ENCODE measurements at regions not wholly inside any gene's neighbourhood (a gene's known extent, or its start where the extent isn't known, plus 50 kb on each side); places are given as distances from the start of the nearest gene placed in this dataset.

DNA sequence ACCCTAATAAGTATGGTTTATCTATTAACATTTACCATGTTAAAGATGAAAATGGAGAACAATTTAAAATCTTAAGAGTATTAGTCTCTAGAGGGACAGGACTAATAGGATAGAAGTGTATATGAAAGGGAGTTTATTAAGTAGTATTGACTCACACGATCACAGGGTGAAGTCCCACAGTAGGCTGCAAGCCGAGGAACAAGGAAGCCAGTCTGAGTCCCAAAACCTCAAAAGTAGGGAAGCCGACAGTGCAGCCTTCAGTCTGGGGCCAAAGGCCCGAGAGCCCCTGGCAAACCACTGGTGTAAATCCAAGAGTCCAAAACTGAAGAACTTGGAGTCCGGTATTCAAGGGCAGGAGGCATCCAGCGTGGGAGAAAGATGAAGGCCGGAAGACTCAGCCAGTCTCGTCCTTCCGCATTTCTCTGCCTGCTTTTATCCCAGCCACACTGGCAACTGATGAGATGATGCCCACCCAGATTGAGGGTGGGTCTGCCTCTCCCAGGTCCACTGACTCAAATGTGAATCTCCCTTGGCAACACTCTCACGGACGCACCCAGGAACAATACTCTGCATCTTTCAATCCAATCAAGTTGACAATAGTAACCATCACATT is 140.8 kb upstream of the FAM20C start:
- no peak for TF ChIP-seq POLR2A (IDR thresholded peaks at IDR 0.05; ENCODE audit: extremely low read depth, insufficient read length)
- no peak for TF ChIP-seq MYC (IDR thresholded peaks at IDR 0.05; ENCODE audit: low read depth, low read length)
- TF ChIP-seq, protein P1, sequence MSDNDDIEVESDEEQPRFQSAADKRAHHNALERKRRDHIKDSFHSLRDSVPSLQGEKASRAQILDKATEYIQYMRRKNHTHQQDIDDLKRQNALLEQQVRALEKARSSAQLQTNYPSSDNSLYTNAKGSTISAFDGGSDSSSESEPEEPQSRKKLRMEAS (IDR thresholded peaks at IDR 0.05; ENCODE audit: low read depth, low read length), result no peak
- TF ChIP-seq, protein P2, sequence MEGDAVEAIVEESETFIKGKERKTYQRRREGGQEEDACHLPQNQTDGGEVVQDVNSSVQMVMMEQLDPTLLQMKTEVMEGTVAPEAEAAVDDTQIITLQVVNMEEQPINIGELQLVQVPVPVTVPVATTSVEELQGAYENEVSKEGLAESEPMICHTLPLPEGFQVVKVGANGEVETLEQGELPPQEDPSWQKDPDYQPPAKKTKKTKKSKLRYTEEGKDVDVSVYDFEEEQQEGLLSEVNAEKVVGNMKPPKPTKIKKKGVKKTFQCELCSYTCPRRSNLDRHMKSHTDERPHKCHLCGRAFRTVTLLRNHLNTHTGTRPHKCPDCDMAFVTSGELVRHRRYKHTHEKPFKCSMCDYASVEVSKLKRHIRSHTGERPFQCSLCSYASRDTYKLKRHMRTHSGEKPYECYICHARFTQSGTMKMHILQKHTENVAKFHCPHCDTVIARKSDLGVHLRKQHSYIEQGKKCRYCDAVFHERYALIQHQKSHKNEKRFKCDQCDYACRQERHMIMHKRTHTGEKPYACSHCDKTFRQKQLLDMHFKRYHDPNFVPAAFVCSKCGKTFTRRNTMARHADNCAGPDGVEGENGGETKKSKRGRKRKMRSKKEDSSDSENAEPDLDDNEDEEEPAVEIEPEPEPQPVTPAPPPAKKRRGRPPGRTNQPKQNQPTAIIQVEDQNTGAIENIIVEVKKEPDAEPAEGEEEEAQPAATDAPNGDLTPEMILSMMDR (IDR thresholded peaks at IDR 0.05; ENCODE audit: low read depth, low read length), result no peak
- no peak for DNase-seq (ENCODE audit: low read depth)
- H3K4me3 ChIP-seq (ENCODE audit: low read depth, low read length), result no peak overlapping the region

DNA sequence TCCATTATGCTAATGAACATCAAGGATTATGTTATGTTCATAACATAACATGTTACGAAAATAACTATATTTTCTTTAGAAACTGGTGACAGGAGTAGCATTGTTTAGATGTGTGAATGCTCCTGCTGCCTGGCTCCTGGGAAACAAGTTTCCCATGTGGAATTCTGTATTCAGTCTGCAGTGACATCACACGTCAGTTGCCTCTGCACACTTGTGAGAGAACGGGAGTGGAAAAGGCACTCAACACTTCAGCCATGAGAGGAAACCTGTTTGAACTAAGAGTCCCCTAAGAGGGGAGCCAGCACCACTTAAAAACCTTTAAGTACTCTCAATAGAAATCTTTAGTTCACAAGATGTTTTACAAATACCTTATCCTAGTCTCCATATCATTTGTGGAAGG is 140.3 kb upstream of the FAM20C start:
- DNase-seq (ENCODE audit: low read depth), result no peak
- TF ChIP-seq MYC (IDR thresholded peaks at IDR 0.05; ENCODE audit: low read depth, low read length) (no peak), POLR2A (IDR thresholded peaks at IDR 0.05; ENCODE audit: extremely low read depth, insufficient read length) (no peak)
- TF ChIP-seq, protein P1 (IDR thresholded peaks at IDR 0.05; ENCODE audit: low read depth, low read length), result no peak
- TF ChIP-seq, protein P2 (IDR thresholded peaks at IDR 0.05; ENCODE audit: low read depth, low read length), result no peak
- no peak overlapping the region for H3K4me3 ChIP-seq (ENCODE audit: low read depth, low read length)

DNA sequence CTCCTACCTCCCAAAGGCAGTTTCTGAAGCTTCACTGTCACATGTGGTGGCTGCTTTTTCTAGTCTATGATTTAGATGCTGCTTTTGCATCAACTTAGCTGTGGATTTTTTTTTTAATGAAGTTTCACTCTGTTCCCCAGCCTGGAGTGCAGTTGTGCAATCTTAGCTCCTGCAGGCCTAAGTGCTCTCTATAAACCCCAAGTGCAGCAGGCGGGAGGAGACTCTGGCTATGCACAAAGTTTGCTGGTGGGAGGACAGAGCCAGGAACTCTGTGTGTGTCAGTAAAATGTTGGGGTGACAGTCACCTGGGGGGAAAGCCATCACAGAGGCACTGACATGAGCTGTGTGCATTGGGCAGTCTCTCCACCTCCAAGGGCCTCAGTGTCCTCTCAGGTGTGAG is 138.8 kb upstream of the FAM20C start:
- TF ChIP-seq, protein P2 (IDR thresholded peaks at IDR 0.05; ENCODE audit: low read depth, low read length), result no peak
- no peak for TF ChIP-seq POLR2A (IDR thresholded peaks at IDR 0.05; ENCODE audit: extremely low read depth, insufficient read length)
- no peak for TF ChIP-seq MYC (IDR thresholded peaks at IDR 0.05; ENCODE audit: low read depth, low read length)
- TF ChIP-seq, protein P1 (IDR thresholded peaks at IDR 0.05; ENCODE audit: low read depth, low read length), result no peak
- DNase-seq (ENCODE audit: low read depth), result peak; percentile 26
- H3K4me3 ChIP-seq (ENCODE audit: low read depth, low read length), result no peak overlapping the region

DNA sequence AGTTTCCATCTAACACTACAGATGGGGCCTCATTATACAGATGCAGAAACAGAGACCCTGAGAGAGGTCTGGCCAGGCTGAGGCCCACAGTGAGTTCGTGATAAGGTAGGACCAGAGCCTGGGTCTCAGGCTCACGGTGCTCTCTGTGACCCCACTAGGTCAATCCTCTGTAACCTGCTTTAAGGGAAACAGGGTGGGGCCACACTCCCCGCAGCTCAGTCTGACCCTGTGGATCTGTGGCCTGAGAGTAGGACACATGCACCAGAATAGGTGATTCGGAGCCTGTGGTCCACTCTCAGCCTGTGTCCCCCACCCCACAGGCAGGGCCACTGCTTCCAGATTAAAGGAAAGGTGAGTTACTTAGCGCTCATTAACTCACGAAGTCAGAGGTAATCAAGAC is 137.8 kb upstream of the FAM20C start:
- H3K4me3 ChIP-seq (ENCODE audit: low read depth, low read length), result no peak overlapping the region
- TF ChIP-seq, protein P1 (IDR thresholded peaks at IDR 0.05; ENCODE audit: low read depth, low read length), result no peak
- TF ChIP-seq, protein P2 (IDR thresholded peaks at IDR 0.05; ENCODE audit: low read depth, low read length), result no peak
- no peak for DNase-seq (ENCODE audit: low read depth)

DNA sequence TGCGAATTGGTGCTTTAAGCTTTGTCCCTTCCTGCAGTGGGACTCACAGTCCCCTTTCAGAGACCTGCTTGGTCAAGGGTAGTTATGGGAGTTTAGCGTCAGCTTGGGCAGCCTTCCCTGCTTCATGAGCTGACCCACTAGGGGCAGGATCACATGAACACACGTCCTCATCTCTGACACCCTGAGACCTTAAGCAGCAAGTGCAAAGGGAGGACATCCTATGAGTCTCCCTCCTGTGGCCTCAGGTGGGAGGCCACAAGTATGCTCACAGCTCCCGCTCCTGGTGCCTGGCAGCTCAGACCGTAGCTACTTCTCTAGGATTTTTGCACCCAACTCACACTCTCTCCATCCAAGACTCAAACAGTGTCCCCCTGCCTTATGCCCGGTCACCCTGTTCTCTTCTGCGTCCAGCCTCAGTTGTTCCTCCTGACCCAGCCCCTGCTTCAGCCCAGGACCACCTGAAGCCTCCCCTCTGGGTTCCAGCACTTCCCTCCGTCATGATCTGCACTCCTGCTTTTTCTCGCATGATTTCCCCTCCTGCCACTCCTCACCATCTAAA is 136.6 kb upstream of the FAM20C start:
- no peak for DNase-seq (ENCODE audit: low read depth)
- TF ChIP-seq MYC (IDR thresholded peaks at IDR 0.05; ENCODE audit: low read depth, low read length) (no peak), POLR2A (IDR thresholded peaks at IDR 0.05; ENCODE audit: extremely low read depth, insufficient read length) (no peak)
- TF ChIP-seq, protein P1 (IDR thresholded peaks at IDR 0.05; ENCODE audit: low read depth, low read length), result no peak
- TF ChIP-seq, protein P2 (IDR thresholded peaks at IDR 0.05; ENCODE audit: low read depth, low read length), result no peak
- no peak overlapping the region for H3K4me3 ChIP-seq (ENCODE audit: low read depth, low read length)

Measured in NB4 (cell line).